IPS-18a (cell line): ENCODE measurements at regions not wholly inside any gene's neighbourhood (a gene's known extent, or its start where the extent isn't known, plus 50 kb on each side); places are given as distances from the start of the nearest gene placed in this dataset.

Source experiments
- H3K27ac ChIP-seq: one replicate; pipeline ENCODE4 v1.5.1; 2013; ENCODE audit warnings: low read length
- H3K27me3 ChIP-seq: one replicate; pipeline ENCODE4 v1.6.1; 2013; ENCODE audit warnings: mild to moderate bottlenecking, low read length; ENCODE audit not compliant: control insufficient read depth, insufficient read depth
- H3K36me3 ChIP-seq: one replicate; pipeline ENCODE4 v1.6.1; 2013; ENCODE audit warnings: low read depth, low read length; ENCODE audit not compliant: control insufficient read depth
- H3K4me1 ChIP-seq: one replicate; pipeline ENCODE4 v1.6.1; 2013; ENCODE audit warnings: low read depth, low read length; ENCODE audit not compliant: control insufficient read depth
- H3K4me3 ChIP-seq: one replicate; pipeline ENCODE4 v1.5.1; 2013; ENCODE audit warnings: low read length
- H3K9ac ChIP-seq: one replicate; pipeline ENCODE4 v1.6.1; 2013; ENCODE audit warnings: mild to moderate bottlenecking, low read length, moderate library complexity
- H3K9me3 ChIP-seq: one replicate; pipeline ENCODE4 v1.6.1; 2013; ENCODE audit warnings: low read depth, low read length; ENCODE audit not compliant: control insufficient read depth

DNA sequence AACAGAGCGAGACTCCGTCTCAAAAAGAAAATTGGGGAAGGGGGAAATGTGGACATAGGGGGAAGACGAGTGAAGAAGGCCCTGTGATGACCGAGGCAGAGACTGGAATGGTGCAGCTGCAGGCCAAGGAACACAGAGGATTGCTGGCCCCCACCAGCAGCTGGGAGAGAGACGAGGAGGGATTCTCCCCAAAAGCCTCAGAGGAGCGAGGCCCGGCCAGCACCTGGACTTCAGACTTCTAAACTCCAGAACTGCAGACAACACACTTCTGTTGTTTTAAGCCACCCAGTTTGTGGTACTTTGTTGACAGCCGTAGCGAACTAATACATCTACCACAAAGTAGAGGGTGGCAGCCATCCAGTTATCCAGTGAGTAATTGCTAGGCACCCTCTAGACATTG lies 124.6 kb downstream of the ATPSCKMT start:
- no peaks in the 10 kb centered on the region for H3K36me3 ChIP-seq
- no peaks in the 10 kb centered on the region for H3K4me1 ChIP-seq
- H3K9ac ChIP-seq = no peak overlapping the region
- H3K27ac ChIP-seq = no peak overlapping the region
- H3K9me3 ChIP-seq = no peaks in the 10 kb centered on the region
- no peak overlapping the region for H3K4me3 ChIP-seq
- H3K27me3 ChIP-seq = no peaks in the 10 kb centered on the region

DNA sequence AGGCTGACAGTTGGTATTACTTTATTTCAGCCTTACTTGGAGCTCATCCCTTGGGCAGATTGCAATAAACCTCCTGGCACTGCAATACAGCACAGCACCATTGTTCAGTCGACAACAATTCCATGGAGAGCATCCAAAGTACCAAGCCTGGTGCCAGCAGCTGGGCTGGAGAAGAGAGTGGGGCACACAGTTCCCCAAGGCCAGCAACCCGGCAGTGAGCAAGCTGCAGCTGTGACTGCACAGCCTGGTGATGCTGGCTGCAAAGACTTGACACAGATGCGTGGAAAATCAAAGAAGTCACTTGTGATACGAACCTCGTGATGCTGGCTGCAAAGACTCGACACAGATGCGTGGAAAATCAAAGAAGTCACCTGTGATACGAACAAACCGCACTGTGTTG lies 125.4 kb downstream of the ATPSCKMT start:
- Histone ChIP-seq H3K27me3 (no peaks in the 10 kb centered on the region), H3K4me1 (no peaks in the 10 kb centered on the region), H3K27ac (no peak overlapping the region), H3K9ac (no peak overlapping the region), H3K4me3 (no peak overlapping the region), H3K9me3 (no peaks in the 10 kb centered on the region), H3K36me3 (no peaks in the 10 kb centered on the region)

- Histone ChIP-seq H3K4me3 (no peak overlapping the region), H3K27ac (no peak overlapping the region), H3K9ac (no peak overlapping the region), H3K9me3 (no peaks in the 10 kb centered on the region), H3K27me3 (no peaks in the 10 kb centered on the region), H3K36me3 (no peaks in the 10 kb centered on the region), H3K4me1 (no peaks in the 10 kb centered on the region)
These were observed 126.3 kb downstream of the ATPSCKMT start for GRCh38 chr5:10123254-10123989.

DNA sequence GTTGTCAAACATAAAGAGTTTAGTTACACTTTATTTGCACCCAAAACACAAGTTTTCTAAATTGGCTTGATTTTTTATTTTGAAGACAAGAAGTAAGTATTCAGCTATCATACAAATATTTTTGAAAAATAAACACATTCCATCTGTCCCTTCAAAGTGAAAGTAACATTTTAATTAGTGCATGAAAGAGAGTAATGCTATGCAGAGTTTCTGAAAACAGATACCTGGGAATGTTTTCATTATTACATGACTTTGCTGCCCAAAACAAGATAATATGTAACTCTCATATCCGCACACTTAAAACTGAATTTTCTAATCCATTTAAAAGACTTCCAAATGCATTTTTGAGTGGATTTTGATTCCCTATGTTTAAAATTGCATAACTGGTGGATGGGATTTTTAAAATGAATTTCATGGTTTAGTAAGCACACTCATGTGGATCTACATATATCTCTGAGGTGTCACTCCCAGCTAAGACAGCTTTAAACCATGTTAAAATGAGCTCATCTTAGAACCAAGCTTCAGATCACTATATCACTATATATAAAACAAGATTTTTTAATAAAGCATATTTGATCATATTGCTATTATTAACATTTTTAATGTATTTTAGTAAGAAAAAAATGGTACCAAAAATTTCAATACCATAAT lies 127.5 kb downstream of the ATPSCKMT start:
- no peaks in the 10 kb centered on the region for H3K4me1 ChIP-seq
- H3K27ac ChIP-seq = no peak overlapping the region
- H3K27me3 ChIP-seq = no peaks in the 10 kb centered on the region
- H3K36me3 ChIP-seq = no peaks in the 10 kb centered on the region
- H3K9ac ChIP-seq = no peak overlapping the region
- H3K4me3 ChIP-seq = no peak overlapping the region
- H3K9me3 ChIP-seq = no peaks in the 10 kb centered on the region

DNA sequence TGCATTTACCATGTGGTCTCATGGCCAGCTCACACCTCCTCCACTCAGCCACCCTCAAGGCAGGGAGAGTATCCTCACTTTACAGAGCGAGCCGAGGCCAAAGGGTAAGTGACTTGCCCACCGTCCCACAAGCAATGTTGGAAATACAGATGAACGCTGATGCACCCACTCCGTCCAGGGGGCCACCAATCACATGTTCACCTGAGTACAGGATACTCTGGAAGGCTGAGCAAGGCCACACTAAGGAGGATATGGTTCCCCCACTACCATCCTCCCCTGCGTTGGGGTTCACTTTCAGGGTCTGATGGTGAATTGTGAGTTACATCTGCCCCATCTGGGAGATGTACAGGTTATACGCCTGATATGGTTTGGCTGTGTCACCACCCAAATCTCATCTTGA lies 128.8 kb downstream of the ATPSCKMT start:
- Histone ChIP-seq H3K9me3 (no peaks in the 10 kb centered on the region), H3K27ac (no peak overlapping the region), H3K4me1 (no peaks in the 10 kb centered on the region), H3K36me3 (no peaks in the 10 kb centered on the region), H3K9ac (no peak overlapping the region), H3K4me3 (no peak overlapping the region), H3K27me3 (no peaks in the 10 kb centered on the region)

GRCh38 chr5:10118150-10118549 lies 131.5 kb downstream of the ATPSCKMT start:
- no peaks in the 10 kb centered on the region for H3K36me3 ChIP-seq
- no peak overlapping the region for H3K27ac ChIP-seq

DNA sequence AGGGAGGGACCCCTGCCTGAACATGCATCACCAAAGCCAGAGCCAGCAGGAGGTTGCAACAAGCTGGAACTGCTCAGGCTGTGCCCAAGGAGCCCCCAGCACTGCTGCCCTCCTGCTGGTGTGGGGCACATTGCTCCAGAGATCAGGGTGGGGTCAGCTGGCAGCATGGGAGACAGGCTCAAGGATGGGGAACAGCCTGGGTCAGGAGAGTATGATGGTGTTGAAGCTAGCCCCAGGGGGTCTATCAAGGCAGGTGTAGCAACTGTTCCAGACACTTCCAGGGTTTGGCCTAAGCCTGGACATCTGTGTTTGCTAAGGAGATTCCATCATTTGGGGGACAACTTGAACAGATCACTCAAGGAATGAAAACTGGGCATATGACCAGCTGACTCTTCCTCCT lies 133.1 kb downstream of the ATPSCKMT start:
- H3K9me3 ChIP-seq = no peaks in the 10 kb centered on the region
- H3K27me3 ChIP-seq = no peaks in the 10 kb centered on the region
- no peak overlapping the region for H3K27ac ChIP-seq
- no peaks in the 10 kb centered on the region for H3K4me1 ChIP-seq
- no peak overlapping the region for H3K9ac ChIP-seq
- no peak overlapping the region for H3K4me3 ChIP-seq
- H3K36me3 ChIP-seq = no peaks in the 10 kb centered on the region

More at GRCh38 chr5:10118150-10118549, 131.5 kb downstream of the ATPSCKMT start:
- H3K9me3 ChIP-seq = no peaks in the 10 kb centered on the region
- no peak overlapping the region for H3K9ac ChIP-seq
- H3K4me1 ChIP-seq = no peaks in the 10 kb centered on the region
- H3K4me3 ChIP-seq = no peak overlapping the region
- no peaks in the 10 kb centered on the region for H3K27me3 ChIP-seq

DNA sequence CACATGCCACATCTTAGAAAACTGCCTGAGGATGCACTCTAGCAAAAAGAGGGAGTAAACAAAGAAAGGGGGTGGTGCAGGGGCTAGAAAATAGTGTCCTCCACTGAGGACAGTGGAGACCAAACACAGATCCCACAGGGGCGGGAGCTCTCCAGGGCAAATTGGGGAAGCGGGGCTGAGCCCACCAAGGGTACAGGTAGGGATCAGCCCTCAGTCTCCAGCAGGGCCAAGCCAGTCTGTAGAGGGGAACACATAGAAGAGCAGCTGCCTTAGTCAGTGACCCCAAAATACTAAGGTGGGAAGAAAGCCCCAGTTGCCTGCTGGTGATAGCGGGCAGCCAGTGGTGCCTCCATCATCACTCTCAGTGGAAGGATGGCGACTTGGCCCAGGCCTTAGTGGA lies 134.0 kb downstream of the ATPSCKMT start:
- Histone ChIP-seq H3K9me3 (no peaks in the 10 kb centered on the region), H3K27ac (no peak overlapping the region), H3K27me3 (no peaks in the 10 kb centered on the region), H3K4me1 (no peaks in the 10 kb centered on the region), H3K36me3 (no peaks in the 10 kb centered on the region), H3K4me3 (no peak overlapping the region), H3K9ac (no peak overlapping the region)

- no peaks in the 10 kb centered on the region for H3K27me3 ChIP-seq
- no peaks in the 10 kb centered on the region for H3K4me1 ChIP-seq
- H3K4me3 ChIP-seq = no peak overlapping the region
- H3K27ac ChIP-seq = no peak overlapping the region
- no peaks in the 10 kb centered on the region for H3K36me3 ChIP-seq
- H3K9me3 ChIP-seq = no peaks in the 10 kb centered on the region
- no peak overlapping the region for H3K9ac ChIP-seq
These were observed 138.1 kb downstream of the ATPSCKMT start for GRCh38 chr5:10111571-10111970.

- H3K4me3 ChIP-seq = no peak overlapping the region
- no peaks in the 10 kb centered on the region for H3K9me3 ChIP-seq
- no peaks in the 10 kb centered on the region for H3K4me1 ChIP-seq
- no peak overlapping the region for H3K27ac ChIP-seq
- H3K36me3 ChIP-seq = no peaks in the 10 kb centered on the region
- no peak overlapping the region for H3K9ac ChIP-seq
- H3K27me3 ChIP-seq = no peaks in the 10 kb centered on the region
These were observed 139.5 kb downstream of the ATPSCKMT start for GRCh38 chr5:10110228-10110627.

GRCh38 chr5:10109299-10109698 lies 140.4 kb downstream of the ATPSCKMT start:
- no peaks in the 10 kb centered on the region for H3K9me3 ChIP-seq
- H3K4me1 ChIP-seq = peaks cover 7% of the 10 kb centered on the region
- H3K36me3 ChIP-seq = no peaks in the 10 kb centered on the region
- H3K9ac ChIP-seq = no peak overlapping the region
- H3K4me3 ChIP-seq = no peak overlapping the region
- no peaks in the 10 kb centered on the region for H3K27me3 ChIP-seq
- H3K27ac ChIP-seq = no peak overlapping the region

DNA sequence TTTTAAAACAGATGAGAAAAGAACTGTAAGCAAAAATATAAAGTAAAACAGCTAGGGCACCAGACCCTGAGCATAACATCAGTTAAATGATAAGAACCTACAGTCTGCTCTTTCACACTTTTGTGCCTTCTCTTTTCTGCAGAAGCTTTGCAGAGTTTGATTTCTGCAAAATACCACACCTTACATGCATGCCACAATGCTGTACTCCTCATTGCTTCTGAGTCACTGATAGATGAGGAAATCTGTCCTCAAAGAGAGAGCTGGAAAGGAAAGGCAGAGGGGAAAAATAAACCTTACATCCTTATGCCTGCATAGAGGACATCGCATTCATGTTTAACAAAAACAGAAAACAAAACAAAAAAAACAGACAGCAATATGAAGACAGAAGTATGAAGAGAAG lies 142.9 kb downstream of the ATPSCKMT start:
- no peak overlapping the region for H3K9ac ChIP-seq
- H3K27ac ChIP-seq = no peak overlapping the region
- no peaks in the 10 kb centered on the region for H3K9me3 ChIP-seq
- H3K36me3 ChIP-seq = no peaks in the 10 kb centered on the region
- no peaks in the 10 kb centered on the region for H3K27me3 ChIP-seq
- peaks cover 28% of the 10 kb centered on the region for H3K4me1 ChIP-seq
- H3K4me3 ChIP-seq = no peak overlapping the region
